ENCODE measurements at regions not wholly inside any gene's neighbourhood (a gene's known extent, or its start where the extent isn't known, plus 50 kb on each side); places are given as distances from the start of the nearest gene placed in this dataset.
"Not testable (repeated sequence)": the region's sequence is repeated elsewhere in the genome, so short reads cannot be mapped to it uniquely, and the experiment has no call there.

- no peak for DNase-seq (ENCODE audit: low read depth in 3 of 3)
Observed at GRCh38 chr20:12815778-12816408, 192.9 kb upstream of the SPTLC3 start.

GRCh38 chr20:12821249-12821648 lies 187.5 kb upstream of the SPTLC3 start:
- no peak for DNase-seq (ENCODE audit: low read depth in 3 of 3)

GRCh38 chr20:12823734-12824133 lies 185.0 kb upstream of the SPTLC3 start:
- DNase-seq (ENCODE audit: low read depth in 3 of 3), result no peak

- DNase-seq (ENCODE audit: low read depth in 3 of 3), result no peak
Observed at GRCh38 chr20:12824328-12825225, 184.2 kb upstream of the SPTLC3 start.

- DNase-seq (ENCODE audit: low read depth in 3 of 3), result no peak
Observed at GRCh38 chr20:12825226-12825595, 183.6 kb upstream of the SPTLC3 start.

- no peak for DNase-seq (ENCODE audit: low read depth in 3 of 3)
Observed at GRCh38 chr20:12827816-12828385, 180.9 kb upstream of the SPTLC3 start.

GRCh38 chr20:12829170-12829569 lies 179.6 kb upstream of the SPTLC3 start:
- DNase-seq (ENCODE audit: low read depth in 3 of 3), result no peak

GRCh38 chr20:12833861-12834260 lies 174.9 kb upstream of the SPTLC3 start:
- DNase-seq (ENCODE audit: low read depth in 3 of 3), result no peak

- no peak for DNase-seq (ENCODE audit: low read depth in 3 of 3)
Observed at GRCh38 chr20:12835999-12836398, 172.8 kb upstream of the SPTLC3 start.

- no peak for DNase-seq (ENCODE audit: low read depth in 3 of 3)
Observed at GRCh38 chr20:12837646-12838045, 171.1 kb upstream of the SPTLC3 start.

GRCh38 chr20:12838261-12838866 lies 170.4 kb upstream of the SPTLC3 start:
- no peak for DNase-seq (ENCODE audit: low read depth in 3 of 3)

GRCh38 chr20:12847872-12848271 lies 160.9 kb upstream of the SPTLC3 start:
- no peak for DNase-seq (ENCODE audit: low read depth in 3 of 3)

GRCh38 chr20:12849225-12849910 lies 159.4 kb upstream of the SPTLC3 start:
- DNase-seq (ENCODE audit: low read depth in 3 of 3), result no peak

GRCh38 chr20:12857643-12858042 lies 151.1 kb upstream of the SPTLC3 start:
- DNase-seq (ENCODE audit: low read depth in 3 of 3), result not testable (repeated sequence)

- DNase-seq (ENCODE audit: low read depth in 3 of 3), result no peak
Observed at GRCh38 chr20:12860619-12861247, 148.0 kb upstream of the SPTLC3 start.

- no peak for DNase-seq (ENCODE audit: low read depth in 3 of 3)
Observed at GRCh38 chr20:12869669-12870068, 139.1 kb upstream of the SPTLC3 start.

GRCh38 chr20:12870588-12870987 lies 138.2 kb upstream of the SPTLC3 start:
- no peak for DNase-seq (ENCODE audit: low read depth in 3 of 3)

- DNase-seq (ENCODE audit: low read depth in 3 of 3), result no peak
Observed at GRCh38 chr20:12874933-12875332, 133.8 kb upstream of the SPTLC3 start.

- no peak for DNase-seq (ENCODE audit: low read depth in 3 of 3)
Observed at GRCh38 chr20:12875510-12875909, 133.3 kb upstream of the SPTLC3 start.

- no peak for DNase-seq (ENCODE audit: low read depth in 3 of 3)
Observed at GRCh38 chr20:12882832-12883506, 125.8 kb upstream of the SPTLC3 start.

- no peak for DNase-seq (ENCODE audit: low read depth in 3 of 3)
Observed at GRCh38 chr20:12883507-12883885, 125.3 kb upstream of the SPTLC3 start.

Data from stimulated activated CD4-positive, alpha-beta T cell treated with anti-CD3 and anti-CD28 coated beads, TNF-alpha, amount 100 ng/mL, for 24 hours (primary cell).